SH-SY5Y (cell line): ENCODE measurements at regions not wholly inside any gene's neighbourhood (a gene's known extent, or its start where the extent isn't known, plus 50 kb on each side); places are given as distances from the start of the nearest gene placed in this dataset.

Source experiments
- GATA2 ChIP-seq: IDR thresholded peaks from 2 replicates; pipeline ENCODE4 v1.6.1; 2011; ENCODE audit warnings: mild to moderate bottlenecking, low read depth, low read length
- GATA3 ChIP-seq: IDR thresholded peaks from 2 replicates; pipeline ENCODE4 v1.6.1; 2011; ENCODE audit warnings: low read depth, mild to moderate bottlenecking, low read length, moderate library complexity

DNA sequence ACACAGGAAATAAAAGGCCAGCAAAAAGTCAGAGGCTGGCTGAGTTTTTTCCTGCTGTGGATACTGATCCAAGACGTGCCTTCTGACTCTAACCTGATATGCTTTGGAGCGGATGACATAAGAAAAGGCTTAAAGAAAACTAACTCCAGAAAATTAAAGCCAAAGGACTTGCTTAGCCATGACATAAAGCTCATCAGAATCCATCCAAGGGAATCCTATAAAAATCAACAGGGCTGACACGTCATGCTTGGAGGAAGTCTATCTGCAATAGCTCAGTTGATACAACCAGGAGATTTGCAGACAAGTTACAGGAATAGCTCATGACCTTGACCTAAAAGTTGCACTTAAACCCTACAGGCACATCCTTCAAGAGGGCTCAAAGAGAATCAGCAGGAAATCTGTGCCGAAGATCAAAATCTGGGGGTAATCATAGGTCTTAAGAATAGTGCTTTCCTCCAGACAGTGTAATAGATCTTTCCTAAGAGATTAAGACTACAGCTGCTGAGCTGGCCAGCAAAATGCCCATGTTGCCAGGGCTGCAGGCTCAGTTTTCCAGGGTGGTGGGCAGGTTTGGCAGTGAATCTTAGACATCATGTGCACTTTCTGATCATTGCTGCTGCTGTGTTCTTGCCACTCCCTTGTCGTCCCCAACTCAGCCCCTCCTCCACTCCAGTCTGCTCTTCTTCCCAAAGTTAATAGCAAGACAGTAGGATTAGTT lies 111.5 kb upstream of the SVIL start:
- TF ChIP-seq GATA3 (no peak), GATA2 (no peak)

DNA sequence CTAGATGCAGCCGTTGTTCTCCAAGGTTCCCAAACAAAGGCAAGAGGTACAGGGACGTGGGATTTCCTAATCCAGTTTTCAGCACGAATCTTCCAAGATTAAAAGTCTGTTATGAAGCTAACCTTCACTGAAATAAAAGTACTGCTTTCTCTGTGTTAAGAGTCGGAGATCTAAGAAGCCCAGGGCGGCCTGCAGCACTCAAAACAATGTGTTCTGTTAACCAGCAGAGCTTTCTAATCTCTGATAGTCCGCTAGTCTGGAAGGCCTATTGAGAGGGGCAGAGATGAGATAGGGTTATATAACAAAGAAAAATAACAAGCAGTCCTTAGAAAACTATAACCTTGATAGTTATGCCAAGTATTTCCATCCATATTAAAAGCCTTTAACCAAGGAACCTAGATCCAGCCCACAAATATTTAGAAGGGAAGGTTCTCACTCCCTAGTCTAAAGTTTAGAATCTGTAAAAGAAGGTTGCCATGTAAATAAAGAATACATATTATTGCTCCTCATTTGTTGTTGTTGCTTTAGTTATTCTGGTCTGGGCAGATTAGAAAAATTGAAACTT lies 106.3 kb upstream of the SVIL start:
- TF ChIP-seq GATA3 = no peak
- TF ChIP-seq GATA2 = no peak

DNA sequence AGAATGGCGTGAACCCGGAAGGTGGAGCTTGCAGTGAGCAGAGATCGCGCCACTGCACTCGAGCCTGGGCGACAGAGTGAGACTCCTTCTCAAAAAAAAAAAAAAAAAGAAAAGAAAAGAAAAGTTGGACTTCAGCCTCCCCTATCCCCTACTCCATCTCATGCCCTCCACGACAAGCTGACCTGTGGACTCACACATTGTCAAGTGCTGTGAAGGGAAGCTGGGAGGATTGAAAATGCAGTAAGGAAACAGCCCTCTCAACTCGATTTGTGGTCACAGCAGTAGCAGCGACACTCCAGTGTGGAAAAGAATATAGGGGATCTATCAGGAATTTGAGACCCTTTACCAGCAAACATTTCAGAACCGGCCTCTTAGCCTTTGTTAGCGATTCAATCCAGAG lies 103.6 kb upstream of the SVIL start:
- no peak for TF ChIP-seq GATA3
- no peak for TF ChIP-seq GATA2

DNA sequence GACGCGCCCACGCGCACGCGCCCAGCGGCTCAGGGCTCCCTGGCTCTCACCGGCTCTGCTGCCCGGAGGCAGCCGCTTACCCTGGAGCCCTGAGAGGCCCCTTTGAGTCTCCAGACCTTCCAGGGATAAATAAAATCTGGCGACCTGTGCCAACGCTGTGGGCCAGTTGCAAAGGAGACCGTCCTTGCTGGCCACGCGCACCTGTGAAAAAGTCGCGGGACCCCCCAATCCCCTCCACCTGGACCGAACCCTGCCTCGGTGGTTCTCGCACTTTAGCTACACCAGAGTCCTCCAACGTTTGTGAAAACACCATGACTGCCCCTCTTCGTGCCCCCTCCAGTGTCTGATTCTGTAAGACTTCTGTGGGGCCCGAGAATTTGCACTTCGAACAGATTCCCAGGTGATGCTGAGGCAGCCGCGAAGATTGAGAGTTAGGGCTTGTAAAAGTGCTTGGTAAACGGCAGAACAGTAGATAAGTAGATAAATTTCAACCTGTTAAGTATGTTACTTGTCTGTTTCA lies 102.4 kb upstream of the SVIL start:
- no peak for TF ChIP-seq GATA2
- TF ChIP-seq GATA3 = no peak

DNA sequence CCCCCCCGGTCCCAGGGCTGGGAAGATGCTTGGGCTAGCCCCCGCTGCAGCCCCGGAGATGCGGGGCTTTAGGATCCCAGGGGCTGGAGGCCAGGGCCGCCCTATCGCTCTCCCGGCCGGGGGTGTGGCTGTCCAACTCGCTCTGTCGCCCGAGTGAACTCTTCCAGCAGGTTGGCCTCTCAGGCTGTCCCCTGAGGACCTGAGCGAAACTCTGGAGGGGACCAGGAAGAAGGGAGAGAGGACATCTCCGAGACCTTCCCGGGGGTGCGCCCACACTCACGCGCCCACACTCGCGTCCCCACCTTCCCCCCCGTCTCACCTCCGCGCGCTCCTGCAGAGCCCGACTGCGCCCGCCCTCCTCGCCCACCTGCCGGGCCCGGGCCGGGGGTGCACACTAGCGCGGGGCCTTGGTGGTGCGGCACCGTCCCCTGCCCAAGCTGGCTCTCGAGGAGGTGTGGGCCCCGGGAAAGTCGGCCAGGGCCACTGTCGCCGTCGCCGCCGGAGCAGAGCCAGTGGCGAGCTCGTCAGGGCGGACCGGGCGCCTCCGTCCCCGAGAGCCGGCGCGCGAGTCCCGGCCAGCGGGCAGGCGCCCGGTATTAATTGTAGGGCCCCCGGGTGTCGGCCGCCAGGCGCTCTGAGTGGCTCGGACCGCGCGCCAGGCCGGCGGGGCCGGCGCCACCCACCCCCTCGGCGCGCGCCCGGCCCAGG lies 101.7 kb upstream of the SVIL start:
- TF ChIP-seq GATA3 = no peak
- no peak for TF ChIP-seq GATA2

DNA sequence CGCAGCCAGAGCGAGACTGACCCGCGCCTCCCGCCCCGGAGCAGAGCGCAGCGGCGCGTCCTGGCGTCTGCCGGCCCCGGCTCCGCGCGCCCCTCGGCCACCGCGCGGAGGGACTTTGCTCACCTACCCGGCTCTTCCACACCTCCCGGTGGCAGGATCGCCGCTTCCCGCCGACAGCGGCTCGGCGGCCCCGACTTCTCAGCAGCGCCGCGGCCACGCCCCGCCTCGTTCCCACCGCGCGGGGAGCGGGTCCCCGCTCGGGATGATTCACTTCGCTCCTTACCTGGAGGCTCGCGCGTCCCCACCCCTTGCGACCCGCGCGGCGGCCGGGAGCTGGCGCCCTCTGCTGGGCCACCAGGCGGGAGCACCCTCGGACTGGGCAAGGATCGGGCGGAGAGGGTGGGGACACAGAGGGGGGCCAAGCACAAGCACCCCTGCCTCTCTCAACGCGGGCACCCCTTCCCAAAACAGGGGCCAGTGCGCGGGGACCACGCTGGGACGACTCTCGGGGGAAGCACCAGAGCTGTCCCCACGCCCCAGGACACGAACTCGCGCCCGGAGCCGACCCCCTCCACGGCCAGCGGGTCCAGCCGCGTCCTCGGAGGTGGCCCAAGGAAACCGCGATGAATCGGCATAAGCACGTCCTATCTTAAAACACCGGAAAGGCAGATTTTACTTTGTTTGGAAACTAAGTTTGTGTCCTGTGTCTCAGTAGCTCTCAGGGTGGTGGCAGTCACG lies 101.0 kb upstream of the SVIL start:
- no peak for TF ChIP-seq GATA2
- no peak for TF ChIP-seq GATA3

DNA sequence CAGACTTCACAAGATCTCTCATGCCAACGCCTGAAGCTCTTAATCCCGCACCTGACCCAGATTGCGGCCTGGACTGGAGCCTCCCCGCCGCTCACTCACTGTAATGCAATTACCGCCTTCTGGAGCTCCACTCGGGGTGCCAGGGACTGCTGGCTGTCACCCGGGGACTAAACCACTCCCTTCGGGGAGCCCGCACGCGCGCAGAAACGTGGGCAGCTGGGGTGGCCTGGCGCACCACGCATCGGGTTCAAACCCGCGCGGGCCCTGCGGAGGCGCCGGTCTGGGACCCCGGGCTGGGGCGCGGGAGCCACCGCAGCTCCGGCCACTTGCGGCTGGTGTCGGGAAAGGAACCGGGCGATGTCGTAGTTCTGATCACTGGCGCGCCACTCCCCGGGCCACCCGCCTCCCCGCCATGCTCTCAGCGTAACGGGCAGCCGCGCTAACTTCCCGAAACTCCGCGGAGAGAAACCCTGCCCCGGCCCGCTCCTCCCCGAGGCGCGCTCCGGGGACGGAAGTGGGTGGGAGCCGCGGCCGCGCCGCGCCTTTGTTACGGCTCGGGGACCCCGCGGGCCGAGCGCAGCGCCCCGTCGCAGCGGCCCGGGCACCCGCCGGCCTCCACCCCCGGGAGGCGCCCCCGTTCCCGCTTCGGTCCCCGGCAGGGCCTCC lies 100.3 kb upstream of the SVIL start:
- TF ChIP-seq GATA3 (no peak), GATA2 (no peak)

DNA sequence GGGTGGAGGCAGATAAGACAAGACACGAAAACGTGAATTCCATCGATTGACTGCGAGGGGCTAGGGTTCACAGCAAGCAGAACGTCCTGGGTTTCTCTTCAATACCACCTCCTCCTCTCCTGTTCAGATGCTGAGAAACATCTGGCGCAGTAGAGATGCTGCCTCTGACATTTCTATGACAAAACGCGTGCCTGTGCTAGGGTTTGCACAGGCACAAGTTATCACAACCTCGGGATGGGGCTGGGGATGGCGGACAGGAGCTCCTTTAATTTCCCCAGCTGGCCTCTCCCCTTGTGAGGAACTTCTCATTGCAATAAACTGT lies 99.8 kb upstream of the SVIL start:
- TF ChIP-seq GATA2 (no peak), GATA3 (no peak)

DNA sequence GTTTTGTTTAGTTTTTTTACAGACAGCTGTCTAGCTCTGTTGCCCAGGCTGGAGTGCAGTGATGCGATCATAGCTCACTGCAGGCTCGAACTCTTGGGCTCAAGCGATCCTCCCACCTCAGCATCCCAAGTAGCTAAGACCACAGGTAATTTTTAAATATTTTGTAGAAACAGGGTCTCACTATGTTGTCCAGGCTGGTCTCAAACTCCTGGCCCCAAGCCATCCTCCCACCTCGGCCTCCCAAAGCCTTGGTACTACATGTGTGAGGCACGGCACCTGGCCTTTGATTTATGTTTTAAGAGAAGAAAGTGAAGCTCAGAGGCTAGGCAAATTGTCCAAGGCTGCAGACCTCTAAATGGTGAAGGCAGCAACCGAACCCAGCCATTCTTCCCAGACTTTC lies 98.6 kb upstream of the SVIL start:
- TF ChIP-seq GATA2 (no peak), GATA3 (no peak)

DNA sequence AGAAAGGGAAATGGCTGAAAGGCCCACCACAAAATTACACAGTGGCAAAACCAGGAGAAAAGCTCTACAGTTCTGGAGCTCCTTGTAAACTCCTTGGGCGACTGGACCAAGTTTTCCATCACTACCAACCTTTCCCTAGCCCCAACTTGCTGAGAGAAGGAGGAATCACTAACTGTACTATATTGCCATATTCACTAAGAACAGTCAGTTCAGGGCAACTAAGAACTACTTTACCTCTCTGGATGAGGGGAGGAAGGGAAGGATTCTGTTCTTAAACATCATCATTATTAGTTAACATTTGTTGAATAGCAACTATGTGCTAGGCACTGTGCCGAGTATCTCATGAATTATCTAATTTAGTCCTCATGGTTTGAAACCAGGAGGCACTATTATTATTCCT lies 98.1 kb upstream of the SVIL start:
- no peak for TF ChIP-seq GATA3
- no peak for TF ChIP-seq GATA2

DNA sequence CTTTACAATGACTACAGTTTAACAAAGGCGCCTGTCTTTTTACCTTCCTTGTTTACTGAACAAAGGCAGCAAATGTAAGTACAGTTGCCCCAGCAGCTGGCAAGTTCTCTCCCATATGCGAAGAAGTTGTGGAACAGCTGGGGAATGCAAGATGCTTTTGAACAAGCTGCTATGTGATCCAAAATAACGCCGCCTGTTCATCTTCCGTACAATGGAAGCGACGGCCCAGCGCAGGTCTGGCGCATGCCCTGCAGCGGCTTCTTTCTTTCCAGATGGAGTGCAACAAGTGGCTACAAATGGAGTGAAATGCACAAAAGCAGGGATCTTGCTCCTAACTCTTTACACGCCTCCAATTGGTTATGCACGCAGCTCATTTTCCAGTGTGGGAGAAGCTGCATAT lies 97.0 kb upstream of the SVIL start:
- no peak for TF ChIP-seq GATA2
- TF ChIP-seq GATA3 = no peak

DNA sequence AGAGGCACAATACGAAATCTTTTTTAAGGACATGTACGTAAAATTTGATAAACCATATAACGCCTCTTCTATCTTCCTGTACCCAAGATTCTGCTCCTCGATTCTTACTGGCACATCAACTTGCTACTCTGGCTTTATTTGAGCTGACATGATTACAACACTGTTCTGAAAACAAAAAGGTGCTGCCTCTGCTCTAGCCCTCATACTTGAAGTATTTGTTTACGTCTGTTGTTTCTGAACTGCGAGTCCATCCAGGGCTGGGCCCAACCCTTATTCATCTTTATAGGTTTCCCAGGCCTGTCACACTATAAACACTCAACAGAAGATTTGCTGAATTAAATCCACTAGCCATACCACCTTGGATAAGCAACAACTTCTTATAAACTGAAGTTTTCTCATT lies 96.2 kb upstream of the SVIL start:
- no peak for TF ChIP-seq GATA3

DNA sequence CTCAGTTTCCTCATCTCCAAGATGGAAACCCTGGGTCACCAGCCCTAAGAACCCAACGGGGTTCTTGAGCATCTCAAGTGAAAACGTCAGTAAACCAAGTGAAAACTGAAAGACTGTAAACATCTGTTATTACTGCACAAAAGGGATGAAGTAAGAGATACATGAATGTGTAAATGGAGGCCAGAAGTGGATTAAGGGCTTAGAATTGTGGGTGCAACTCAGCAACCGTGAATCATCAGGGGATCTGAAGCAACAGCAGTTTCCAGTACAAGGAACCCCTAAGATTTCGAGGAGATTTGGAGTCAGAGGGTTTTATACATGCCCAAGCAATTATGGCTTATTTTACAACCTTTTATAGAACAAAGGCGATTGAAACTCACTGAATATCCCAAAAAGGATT lies 95.7 kb upstream of the SVIL start:
- TF ChIP-seq GATA3 (no peak), GATA2 (no peak)

DNA sequence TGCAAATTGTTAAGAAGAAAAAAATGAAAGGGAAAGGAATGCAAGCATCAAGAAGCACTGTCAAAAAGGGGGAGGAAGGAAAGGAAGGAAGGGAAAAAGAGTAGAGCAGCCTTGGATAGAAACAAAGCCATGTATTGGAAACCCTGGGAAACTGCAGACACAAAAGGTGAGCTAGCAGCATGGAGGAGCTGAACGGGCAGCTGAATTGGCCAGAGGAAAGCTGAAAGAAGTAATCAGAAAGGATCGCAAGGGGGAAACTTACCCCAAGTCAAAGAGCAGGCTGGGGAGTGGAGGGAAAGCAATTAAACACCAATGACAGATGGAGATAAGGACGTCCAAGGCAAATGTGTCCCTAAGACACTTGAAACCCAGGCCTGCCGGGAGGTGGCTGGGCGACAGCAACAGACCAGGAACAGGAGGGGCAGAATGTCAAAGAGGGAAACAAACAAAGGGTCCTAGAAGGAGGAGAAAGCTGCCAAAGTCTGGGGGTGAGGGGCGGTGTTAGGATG lies 93.8 kb upstream of the SVIL start:
- no peak for TF ChIP-seq GATA2
- no peak for TF ChIP-seq GATA3
